ENCODE measurements at regions not wholly inside any gene's neighbourhood (a gene's known extent, or its start where the extent isn't known, plus 50 kb on each side); places are given as distances from the start of the nearest gene placed in this dataset.

- DNase-seq (ENCODE audit: low spot score) = no peak
These were observed 409.8 kb downstream of the GPD2 start for GRCh38 chr2:156845806-156846558.

- no peak for DNase-seq (ENCODE audit: low spot score)
These were observed 405.3 kb upstream of the GALNT5 start for GRCh38 chr2:156852210-156852609.

GRCh38 chr2:156852681-156853080 is 404.8 kb upstream of the GALNT5 start:
- no peak for DNase-seq (ENCODE audit: low spot score)

- DNase-seq (ENCODE audit: low spot score) = no peak
These were observed 393.2 kb upstream of the GALNT5 start for GRCh38 chr2:156864325-156864724.

- no peak for DNase-seq (ENCODE audit: low spot score)
These were observed 392.8 kb upstream of the GALNT5 start for GRCh38 chr2:156864753-156865152.

DNA sequence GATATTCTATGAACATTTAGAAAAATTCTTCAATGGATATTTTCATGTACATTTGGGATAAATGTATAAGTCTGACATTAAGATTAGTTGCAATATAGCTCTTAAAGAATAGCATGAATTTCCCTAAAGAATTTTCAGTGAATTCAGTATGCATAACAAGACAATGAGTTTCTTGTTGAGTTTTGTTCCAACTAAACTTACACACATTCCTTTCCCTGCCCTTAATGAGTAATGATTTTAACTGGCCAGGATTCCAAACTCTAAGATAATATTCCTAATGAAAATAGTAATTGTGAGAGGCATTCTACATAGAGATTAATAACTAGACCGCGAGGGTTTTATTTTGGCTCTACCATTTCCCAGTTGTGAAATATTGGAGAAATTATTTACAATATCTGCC is 390.3 kb upstream of the GALNT5 start:
- no peak for DNase-seq (ENCODE audit: low spot score)

DNA sequence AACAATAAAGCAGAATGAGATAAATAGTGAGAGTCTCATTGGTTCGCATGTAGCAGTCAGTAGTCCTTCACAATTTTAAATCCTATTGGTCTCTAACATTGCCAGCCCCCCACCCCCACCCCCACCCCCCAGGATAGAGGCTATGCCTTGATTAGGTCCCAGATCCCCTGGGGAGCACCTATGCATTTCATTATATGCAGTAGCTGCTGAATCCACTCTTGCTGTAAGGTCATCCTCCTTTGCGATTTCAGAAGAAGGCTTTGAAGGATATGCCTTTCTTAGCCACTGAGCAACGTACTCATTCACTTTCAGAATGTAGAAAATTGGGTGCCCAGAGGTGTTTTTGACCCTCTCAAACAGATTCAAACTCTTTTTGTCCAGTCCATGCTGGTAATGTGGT is 382.8 kb upstream of the GALNT5 start:
- no peak for DNase-seq (ENCODE audit: low spot score)

- DNase-seq (ENCODE audit: low spot score) = no peak
These were observed 373.7 kb upstream of the GALNT5 start for GRCh38 chr2:156883804-156884203.

DNA sequence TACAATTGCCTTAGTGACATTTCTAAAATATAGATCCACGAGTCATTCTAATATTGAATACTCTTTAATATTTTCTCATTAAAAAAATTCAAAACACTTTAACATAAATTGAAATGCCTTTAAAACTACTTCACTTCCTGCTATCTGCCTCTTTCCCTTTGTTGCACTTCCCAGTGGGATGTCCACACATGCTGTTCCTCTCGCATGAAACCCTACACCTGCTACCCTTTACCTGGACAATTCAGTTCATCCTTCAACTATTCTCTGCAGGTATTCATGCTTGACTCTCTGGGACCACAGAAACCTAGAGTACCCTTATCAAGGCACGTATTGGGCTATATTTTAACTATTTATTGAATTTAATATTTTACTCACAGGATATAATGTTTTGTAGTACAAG is 373.3 kb upstream of the GALNT5 start:
- no peak for DNase-seq (ENCODE audit: low spot score)

- DNase-seq (ENCODE audit: low spot score) = no peak
These were observed 366.9 kb upstream of the GALNT5 start for GRCh38 chr2:156890529-156891148.

GRCh38 chr2:156891609-156892008 is 365.9 kb upstream of the GALNT5 start:
- no peak for DNase-seq (ENCODE audit: low spot score)

GRCh38 chr2:156892467-156893281 is 364.8 kb upstream of the GALNT5 start:
- no peak for DNase-seq (ENCODE audit: low spot score)

GRCh38 chr2:156896294-156896693 is 361.2 kb upstream of the GALNT5 start:
- DNase-seq (ENCODE audit: low spot score) = no peak

GRCh38 chr2:156897548-156897947 is 360.0 kb upstream of the GALNT5 start:
- no peak for DNase-seq (ENCODE audit: low spot score)

GRCh38 chr2:156901373-156902031 is 356.0 kb upstream of the GALNT5 start:
- DNase-seq (ENCODE audit: low spot score) = no peak

DNA sequence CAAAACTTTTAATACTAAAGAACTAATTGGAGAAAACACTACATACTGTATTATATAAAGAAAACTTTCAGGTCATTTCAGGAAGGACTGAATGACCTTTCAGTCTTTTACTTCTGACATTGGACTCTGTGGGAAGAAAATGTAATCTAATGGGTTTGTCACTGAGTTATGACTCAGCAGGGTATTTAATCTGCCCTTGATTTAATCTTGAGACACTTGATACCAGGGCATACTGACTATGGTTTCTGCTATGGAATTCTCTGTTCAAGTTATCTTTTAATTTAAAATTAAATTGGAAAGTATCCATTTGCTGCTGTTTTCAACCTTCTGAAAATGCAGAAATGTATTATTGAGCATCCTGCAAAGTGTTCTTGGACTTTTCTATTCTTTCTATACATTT is 354.2 kb upstream of the GALNT5 start:
- DNase-seq (ENCODE audit: low spot score) = no peak

- DNase-seq (ENCODE audit: low spot score) = no peak
These were observed 349.7 kb upstream of the GALNT5 start for GRCh38 chr2:156907806-156908205.

- no peak for DNase-seq (ENCODE audit: low spot score)
These were observed 348.7 kb upstream of the GALNT5 start for GRCh38 chr2:156908825-156909224.

GRCh38 chr2:156909983-156910382 is 347.5 kb upstream of the GALNT5 start:
- no peak for DNase-seq (ENCODE audit: low spot score)

DNA sequence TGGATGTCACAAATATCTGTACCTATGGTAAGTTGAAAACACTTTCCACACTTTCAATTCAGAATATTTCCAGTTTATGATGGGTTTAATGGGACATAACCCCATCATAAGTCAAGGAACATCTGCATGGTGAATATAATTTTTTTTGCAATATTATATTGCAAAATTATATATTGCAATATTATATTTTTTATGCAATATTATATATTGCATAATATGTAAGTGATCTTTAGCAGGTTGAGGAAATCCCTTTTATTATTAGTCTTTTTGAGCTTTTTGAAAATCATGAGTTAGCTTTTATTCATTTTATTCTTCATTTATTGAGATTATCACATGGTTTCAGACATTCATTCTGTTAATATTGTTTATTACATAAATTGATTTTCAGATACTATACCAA is 342.2 kb upstream of the GALNT5 start:
- no peak for DNase-seq (ENCODE audit: low spot score)

- no peak for DNase-seq (ENCODE audit: low spot score)
These were observed 339.1 kb upstream of the GALNT5 start for GRCh38 chr2:156918410-156918809.

GRCh38 chr2:156930423-156930822 is 327.1 kb upstream of the GALNT5 start:
- DNase-seq (ENCODE audit: low spot score) = no peak
